Adrenal gland (tissue), 9 donors: ENCODE measurements at regions not wholly inside any gene's neighbourhood (a gene's known extent, or its start where the extent isn't known, plus 50 kb on each side); places are given as distances from the start of the nearest gene placed in this dataset.
A peak's percentile ranks its signal among the peaks of the same experiment; 100 is the strongest.

Experiments used
- DNase-seq, 7 donors: peaks; one replicate each; pipeline ENCODE4 v3.0.0-alpha.2; 2019 to 2020
- H3K27ac ChIP-seq, 5 donors: fragments of 200-600 bp; sonication (generic) in 4 of 5; 1 replicate in 3 of 5; 2 replicates in 2 of 5; pipeline versions ENCODE4 v1.5.1 to v1.8.0; 2016 to 2020; ENCODE audit warnings: mild to moderate bottlenecking in 1 of 5
- H3K27me3 ChIP-seq: fragments of 200-600 bp; 2 replicates; pipeline ENCODE4 v1.8.0; 2021
- H3K36me3 ChIP-seq, 2 donors: fragments of 200-600 bp; replicated peaks in 1 of 2; 1 replicate in 1 of 2; 2 replicates in 1 of 2; pipeline versions ENCODE4 v1.5.1 to v1.8.0; 2018 to 2022
- H3K4me1 ChIP-seq, 2 donors: fragments of 200-600 bp; replicated peaks in 1 of 2; 1 replicate in 1 of 2; 2 replicates in 1 of 2; pipeline versions ENCODE4 v1.5.1 to v1.8.0; 2018 to 2021
- H3K4me3 ChIP-seq, 4 donors: fragments of 200-600 bp; sonication (generic) in 3 of 4; one replicate each; pipeline ENCODE4 v1.5.1; 2016 to 2018
- H3K9me3 ChIP-seq, 3 donors: fragments of 200-600 bp; sonication (generic) in 1 of 3; replicated peaks in 1 of 3; 1 replicate in 2 of 3; 2 replicates in 1 of 3; pipeline versions ENCODE4 v1.5.1 to v1.8.0; 2016 to 2021
- POLR2A ChIP-seq, 2 donors: fragments of 450-650 bp; IDR thresholded peaks; one replicate each; pipeline ENCODE4 v1.6.1; 2017; ENCODE audit warnings: antibody characterized with exemption in 2 of 2, mild to moderate bottlenecking in 2 of 2, moderate library complexity in 1 of 2
- WGBS, 4 donors: extraction: QIAGEN DNeasy Blood & Tissue Kit in 2 of 4; methylation state at CpG; one replicate each; pipeline versions ENCODE4 v1.1.5 to v1.1.7; 2013 to 2017; 5-methylcytosine and 5-hydroxymethylcytosine counted together
- intact Hi-C, 2 donors: fragments of 100-400 bp; cut with DNase I; formaldehyde crosslinking; loops; one replicate each; pipeline versions ENCODE4 v1.14.1 to v1.15.0; 2022 to 2023
- TF ChIP-seq, protein P1 (sequence below), 6 experiments: fragments of 450-650 bp in 4 of 6; fragments of 200-600 bp in 2 of 6; sonication (generic) in 1 of 6; IDR thresholded peaks; 1 replicate in 5 of 6; 2 replicates in 1 of 6; pipeline versions ENCODE4 v1.5.1 to v1.8.0; 2016 to 2021; ENCODE audit warnings: antibody characterized with exemption in 6 of 6, mild to moderate bottlenecking in 2 of 6, moderate library complexity in 1 of 6
- donor health status: healthy with polysubstance abuse.
- donor health status: Bipolar disorder and iron deficiency.
- donor health status: DM: yes; HTN: yes; CAD: no.
- donor health status: DM: no; HTN: no; CAD: no.
- donor health status: DM: no; HTN: no; CAD: no.

DNA sequence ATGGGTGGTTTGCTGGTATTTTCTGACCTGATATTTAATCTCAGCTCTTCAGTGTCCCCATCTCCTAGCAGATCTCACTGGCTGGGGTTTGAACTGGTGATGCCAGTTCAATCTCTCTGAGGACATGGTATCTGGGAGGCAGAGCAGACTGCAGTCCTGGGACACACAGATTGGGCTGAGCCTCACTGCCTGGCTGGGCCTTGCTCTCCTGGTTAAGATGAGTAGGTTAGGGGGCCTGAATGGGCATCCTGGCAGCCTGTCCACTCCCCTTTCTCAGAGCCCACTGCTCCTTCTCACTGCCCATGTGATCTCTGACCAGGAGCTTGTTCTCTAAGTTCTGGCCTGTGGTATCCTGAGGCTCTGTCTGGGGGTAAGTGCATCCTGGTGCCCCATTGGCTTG lies 363.4 kb downstream of the GLRX3 start:
- H3K9me3 ChIP-seq, result no peaks in the 10 kb centered on the region
- DNase-seq, result peak in 1 of 7 donors; percentile 17
- no peak for TF ChIP-seq POLR2A (IDR thresholded peaks at IDR 0.05)
- TF ChIP-seq, protein P1, sequence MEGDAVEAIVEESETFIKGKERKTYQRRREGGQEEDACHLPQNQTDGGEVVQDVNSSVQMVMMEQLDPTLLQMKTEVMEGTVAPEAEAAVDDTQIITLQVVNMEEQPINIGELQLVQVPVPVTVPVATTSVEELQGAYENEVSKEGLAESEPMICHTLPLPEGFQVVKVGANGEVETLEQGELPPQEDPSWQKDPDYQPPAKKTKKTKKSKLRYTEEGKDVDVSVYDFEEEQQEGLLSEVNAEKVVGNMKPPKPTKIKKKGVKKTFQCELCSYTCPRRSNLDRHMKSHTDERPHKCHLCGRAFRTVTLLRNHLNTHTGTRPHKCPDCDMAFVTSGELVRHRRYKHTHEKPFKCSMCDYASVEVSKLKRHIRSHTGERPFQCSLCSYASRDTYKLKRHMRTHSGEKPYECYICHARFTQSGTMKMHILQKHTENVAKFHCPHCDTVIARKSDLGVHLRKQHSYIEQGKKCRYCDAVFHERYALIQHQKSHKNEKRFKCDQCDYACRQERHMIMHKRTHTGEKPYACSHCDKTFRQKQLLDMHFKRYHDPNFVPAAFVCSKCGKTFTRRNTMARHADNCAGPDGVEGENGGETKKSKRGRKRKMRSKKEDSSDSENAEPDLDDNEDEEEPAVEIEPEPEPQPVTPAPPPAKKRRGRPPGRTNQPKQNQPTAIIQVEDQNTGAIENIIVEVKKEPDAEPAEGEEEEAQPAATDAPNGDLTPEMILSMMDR (IDR thresholded peaks at IDR 0.05), result no peak
- no peaks in the 10 kb centered on the region for H3K4me1 ChIP-seq
- no peak overlapping the region for H3K4me3 ChIP-seq
- H3K27me3 ChIP-seq, result no peaks in the 10 kb centered on the region
- intact Hi-C loops, result no loop called here
- no peak overlapping the region for H3K27ac ChIP-seq
- H3K36me3 ChIP-seq, result no peaks in the 10 kb centered on the region

DNA sequence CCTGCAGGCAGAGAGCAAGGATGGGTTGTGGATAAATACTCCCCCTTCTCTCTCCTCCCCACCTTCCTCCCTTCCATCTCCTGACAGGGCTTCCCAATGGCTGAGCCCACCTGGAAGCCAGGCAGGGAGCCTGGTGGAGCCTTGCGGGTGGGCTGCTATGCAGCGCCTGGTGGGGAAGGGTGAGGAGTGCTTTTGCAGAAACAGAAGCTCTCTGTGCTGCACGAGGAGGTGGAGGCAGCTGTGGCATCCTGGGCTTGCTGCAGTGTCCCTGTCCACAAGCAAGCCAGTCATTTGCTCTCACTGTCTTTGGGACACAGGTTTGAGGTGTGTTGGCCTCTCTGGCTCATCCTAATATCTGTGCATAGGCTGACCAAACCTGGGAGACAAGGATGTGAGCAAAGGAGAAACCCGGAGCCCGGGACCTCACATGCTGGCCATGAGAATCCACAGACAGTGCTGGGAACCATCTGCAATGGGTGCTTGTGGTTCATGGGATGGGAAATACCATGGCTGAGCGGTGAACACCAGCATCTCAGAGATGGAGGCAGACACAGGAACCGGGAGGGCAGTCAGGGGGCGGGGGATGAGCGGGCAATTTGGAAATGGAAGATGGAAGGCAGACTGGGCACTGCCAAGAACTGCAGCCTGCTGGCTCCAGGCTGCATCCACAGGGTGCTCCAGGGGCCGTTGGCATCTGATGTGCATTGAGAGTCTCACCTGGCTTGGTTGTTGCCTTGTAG lies 364.2 kb downstream of the GLRX3 start:
- Histone ChIP-seq H3K4me3 (no peak overlapping the region), H3K9me3 (no peaks in the 10 kb centered on the region), H3K36me3 (no peaks in the 10 kb centered on the region), H3K27me3 (no peaks in the 10 kb centered on the region), H3K27ac (no peak overlapping the region), H3K4me1 (no peaks in the 10 kb centered on the region)
- peak in 1 of 7 donors; percentile 17 for DNase-seq
- WGBS, 4 donors, result 77 to 84% (median 81%) methylated on average over 10 of the region's 10 CpGs
- no peak for TF ChIP-seq POLR2A (IDR thresholded peaks at IDR 0.05)
- TF ChIP-seq, protein P1 (IDR thresholded peaks at IDR 0.05), result no peak
- intact Hi-C loops, result no loop called here

DNA sequence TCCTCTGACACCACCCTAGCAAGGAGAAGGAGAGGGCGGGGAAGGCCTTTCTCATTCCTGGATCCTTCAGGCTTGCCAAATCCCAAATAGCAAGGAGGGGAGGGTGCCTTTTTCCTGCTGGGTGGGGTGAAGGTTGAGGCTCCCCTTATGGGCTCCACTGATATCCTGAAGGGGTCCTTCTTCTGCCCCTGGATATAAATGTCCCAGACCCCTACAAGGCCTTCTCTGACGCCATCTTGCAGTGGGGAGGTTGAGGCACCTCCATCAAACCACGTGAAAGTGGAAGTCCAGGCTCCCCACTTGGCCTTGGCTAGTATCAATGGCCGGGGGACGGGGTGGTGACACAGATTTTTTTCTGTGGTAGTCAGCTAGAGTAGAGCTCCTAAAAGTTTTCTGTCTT lies 371.3 kb downstream of the GLRX3 start:
- TF ChIP-seq POLR2A (IDR thresholded peaks at IDR 0.05), result no peak
- TF ChIP-seq, protein P1 (IDR thresholded peaks at IDR 0.05), result no peak
- H3K27me3 ChIP-seq, result no peaks in the 10 kb centered on the region
- H3K4me3 ChIP-seq, result no peak overlapping the region
- DNase-seq, result no peak
- no peaks in the 10 kb centered on the region for H3K4me1 ChIP-seq
- WGBS, 4 donors, result 61 to 75% (median 68%) methylated on average over 4 to 5 of the region's 5 CpGs
- H3K36me3 ChIP-seq, result no peaks in the 10 kb centered on the region
- H3K9me3 ChIP-seq, result no peaks in the 10 kb centered on the region
- H3K27ac ChIP-seq, result no peak overlapping the region
- intact Hi-C loops, result no loop called here

DNA sequence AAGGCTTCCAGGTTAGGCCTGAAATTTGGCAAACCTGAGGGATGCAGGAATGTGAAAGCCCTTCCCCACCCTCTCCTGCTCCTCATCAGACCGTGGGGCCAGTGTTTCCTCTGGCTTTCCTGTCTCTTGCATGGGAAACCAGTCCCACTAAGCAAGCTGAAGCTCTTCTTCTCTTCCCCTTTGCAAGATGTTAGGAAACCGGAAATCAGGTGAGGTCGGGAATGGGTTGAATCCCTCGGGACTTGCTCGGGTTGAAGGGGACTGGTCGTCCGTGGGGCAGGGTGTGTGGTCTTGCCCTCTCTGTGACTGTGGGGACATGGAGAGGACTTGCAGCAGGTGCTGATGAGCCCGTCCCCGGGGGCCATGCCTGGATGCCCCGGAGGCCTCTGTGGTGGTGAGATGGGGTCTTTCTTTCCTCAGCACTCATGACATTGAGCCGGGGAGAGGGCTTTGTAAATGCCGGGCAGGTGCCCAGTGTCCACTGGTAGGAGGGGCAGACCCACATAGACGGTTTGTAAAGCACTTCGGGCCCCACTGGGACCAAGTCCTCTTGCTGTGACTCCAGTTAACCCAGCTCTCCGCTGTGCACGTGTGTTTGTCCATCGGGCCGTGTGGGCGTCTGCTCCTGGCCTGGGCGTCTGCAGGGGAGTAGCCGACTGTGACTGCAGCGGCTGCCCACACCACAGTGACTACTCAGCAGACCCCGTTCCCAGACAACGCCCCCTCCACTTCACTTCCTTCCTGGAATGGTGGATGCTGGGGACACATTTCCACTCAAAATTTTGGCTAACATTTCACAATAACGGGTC lies 373.9 kb downstream of the GLRX3 start:
- Histone ChIP-seq H3K27me3 (peaks cover 6% of the 10 kb centered on the region), H3K36me3 (no peaks in the 10 kb centered on the region), H3K4me3 (no peak overlapping the region), H3K9me3 (no peaks in the 10 kb centered on the region), H3K27ac (no peak overlapping the region), H3K4me1 (no peaks in the 10 kb centered on the region)
- TF ChIP-seq POLR2A (IDR thresholded peaks at IDR 0.05), result no peak
- TF ChIP-seq, protein P1 (IDR thresholded peaks at IDR 0.05), result no peak
- 66 to 80% (median 74%) methylated on average over 17 to 25 of the region's 25 CpGs for WGBS, 4 donors
- DNase-seq, result no peak
- intact Hi-C loops, result no loop called here
